Fibroblast of lung (primary cell): ENCODE measurements at regions not wholly inside any gene's neighbourhood (a gene's known extent, or its start where the extent isn't known, plus 50 kb on each side); places are given as distances from the start of the nearest gene placed in this dataset.
A peak's percentile ranks its signal among the peaks of the same experiment; 100 is the strongest.

Experiments used
- DNase-seq, 2 donors: peaks; one replicate each; pipeline versions ENCODE4 v3.0.0 to v3.0.0-alpha.2; 2010; ENCODE audit warnings: low read depth in 2 of 2
- H2AFZ ChIP-seq: 2 replicates; pipeline ENCODE4 v1.5.1; 2012; ENCODE audit warnings: low read length, control low read depth, inconsistent platforms
- H3K27ac ChIP-seq: 2 replicates; pipeline ENCODE4 v1.5.1; 2011; ENCODE audit warnings: low read length, control low read depth; ENCODE audit not compliant: insufficient read depth
- H3K27me3 ChIP-seq: 2 replicates; pipeline ENCODE4 v1.5.1; 2011; ENCODE audit warnings: mild to moderate bottlenecking, low read length; ENCODE audit not compliant: control insufficient read depth, insufficient read depth
- H3K36me3 ChIP-seq: 2 replicates; pipeline ENCODE4 v1.5.1; 2011; ENCODE audit warnings: low read length; ENCODE audit not compliant: control insufficient read depth, insufficient read depth
- H3K4me1 ChIP-seq: 2 replicates; pipeline ENCODE4 v1.5.1; 2011; ENCODE audit warnings: low read length; ENCODE audit not compliant: control insufficient read depth, insufficient read depth; ENCODE audit errors: extremely low read depth
- H3K4me2 ChIP-seq: 2 replicates; pipeline ENCODE4 v1.5.1; 2011; ENCODE audit warnings: low read length, control low read depth; ENCODE audit not compliant: insufficient read depth; ENCODE audit errors: extremely low read depth
- H3K4me3 ChIP-seq, 4 experiments: fragments of 200-600 bp in 1 of 4; sonication (generic) in 1 of 4; replicated peaks in 1 of 4; 2 replicates each; pipeline ENCODE4 v1.5.1; 2011 to 2016; ENCODE audit warnings: low read length in 4 of 4, low read depth in 3 of 4, mild to moderate bottlenecking in 3 of 4, control low read depth in 2 of 4, inconsistent platforms in 1 of 4, mixed read lengths in 1 of 4; ENCODE audit not compliant: insufficient read depth in 1 of 4; ENCODE audit errors: control extremely low read depth in 1 of 4
- H3K79me2 ChIP-seq: 2 replicates; pipeline ENCODE4 v1.5.1; 2012; ENCODE audit warnings: mild to moderate bottlenecking, low read length, inconsistent platforms; ENCODE audit not compliant: control insufficient read depth, insufficient read depth
- H3K9ac ChIP-seq: 2 replicates; pipeline ENCODE4 v1.5.1; 2011; ENCODE audit warnings: mild to moderate bottlenecking, low read length, control low read depth; ENCODE audit not compliant: insufficient read depth
- H3K9me3 ChIP-seq: 2 replicates; pipeline ENCODE4 v1.5.1; 2012; ENCODE audit warnings: low read depth, low read length; ENCODE audit not compliant: control insufficient read depth, insufficient read depth
- H4K20me1 ChIP-seq: 2 replicates; pipeline ENCODE4 v1.5.1; 2011; ENCODE audit warnings: low read length; ENCODE audit not compliant: control insufficient read depth, insufficient read depth; ENCODE audit errors: extremely low read depth
- CTCF ChIP-seq, 2 donors: IDR thresholded peaks in 1 of 2; conservative IDR thresholded peaks in 1 of 2; 1 replicate in 1 of 2; 2 replicates in 1 of 2; pipeline ENCODE4 v1.5.1; 2011 to 2012; ENCODE audit warnings: low read length in 2 of 2, control low read depth in 1 of 2, inconsistent platforms in 1 of 2, low read depth in 1 of 2, mild to moderate bottlenecking in 1 of 2
- EZH2 ChIP-seq: IDR thresholded peaks from 2 replicates; pipeline ENCODE4 v1.5.1; 2012; ENCODE audit warnings: low read length, control low read depth, mild to moderate bottlenecking; ENCODE audit errors: missing control alignments

- H3K79me2 ChIP-seq: no peaks in the 10 kb centered on the region
- no peaks in the 10 kb centered on the region for H3K9me3 ChIP-seq
- no peak overlapping the region for H3K27ac ChIP-seq
- DNase-seq: no peak
- H3K27me3 ChIP-seq: no peaks in the 10 kb centered on the region
- no peak overlapping the region for H2AFZ ChIP-seq
- H3K4me1 ChIP-seq: no peaks in the 10 kb centered on the region
- no peaks in the 10 kb centered on the region for H4K20me1 ChIP-seq
- H3K4me3 ChIP-seq: no peak overlapping the region
- H3K36me3 ChIP-seq: no peaks in the 10 kb centered on the region
- no peak for TF ChIP-seq EZH2
- TF ChIP-seq CTCF (conservative IDR thresholded peaks at IDR 0.05 in 1 of 2, IDR thresholded peaks at IDR 0.05 in 1 of 2; ENCODE audit: low read depth in 1 of 2, low read length in 2 of 2): no peak
- H3K9ac ChIP-seq: no peak overlapping the region
- H3K4me2 ChIP-seq: no peak overlapping the region
These were observed 405.9 kb upstream of the PITX2 start for GRCh38 chr4:111028795-111029194.

GRCh38 chr4:111031001-111031579 is 408.2 kb upstream of the PITX2 start:
- Histone ChIP-seq H4K20me1 (no peaks in the 10 kb centered on the region), H3K36me3 (no peaks in the 10 kb centered on the region), H3K9me3 (no peaks in the 10 kb centered on the region), H3K4me2 (no peak overlapping the region), H3K4me1 (no peaks in the 10 kb centered on the region), H3K79me2 (no peaks in the 10 kb centered on the region), H3K27ac (no peak overlapping the region), H3K9ac (no peak overlapping the region), H3K4me3 (no peak overlapping the region), H2AFZ (no peak overlapping the region), H3K27me3 (no peaks in the 10 kb centered on the region)
- DNase-seq: peak in 1 of 2 donors; percentile 10
- no peak for TF ChIP-seq CTCF (conservative IDR thresholded peaks at IDR 0.05 in 1 of 2, IDR thresholded peaks at IDR 0.05 in 1 of 2; ENCODE audit: low read depth in 1 of 2, low read length in 2 of 2)
- TF ChIP-seq EZH2: no peak

- no peak overlapping the region for H3K27ac ChIP-seq
- H3K4me2 ChIP-seq: no peak overlapping the region
- no peaks in the 10 kb centered on the region for H3K27me3 ChIP-seq
- no peak for DNase-seq
- H3K36me3 ChIP-seq: no peaks in the 10 kb centered on the region
- no peaks in the 10 kb centered on the region for H4K20me1 ChIP-seq
- no peaks in the 10 kb centered on the region for H3K9me3 ChIP-seq
- no peak overlapping the region for H3K9ac ChIP-seq
- TF ChIP-seq CTCF (conservative IDR thresholded peaks at IDR 0.05 in 1 of 2, IDR thresholded peaks at IDR 0.05 in 1 of 2; ENCODE audit: low read depth in 1 of 2, low read length in 2 of 2) (no peak), EZH2 (no peak)
- no peaks in the 10 kb centered on the region for H3K79me2 ChIP-seq
- no peaks in the 10 kb centered on the region for H3K4me1 ChIP-seq
- H2AFZ ChIP-seq: no peak overlapping the region
- H3K4me3 ChIP-seq: no peak overlapping the region
These were observed 408.7 kb upstream of the PITX2 start for GRCh38 chr4:111031596-111031995.
